HCT116 (cell line): ENCODE measurements at regions not wholly inside any gene's neighbourhood (a gene's known extent, or its start where the extent isn't known, plus 50 kb on each side); places are given as distances from the start of the nearest gene placed in this dataset.

Experiments
- ATAC-seq: fragments of 200-7000 bp; cut with Tn5 transposase; 2 replicates; pipeline ENCODE4 v1.9.1; 2020; ENCODE audit warnings: mild to moderate bottlenecking, moderate library complexity
- BruUV-seq: library from RNA; stranded (reverse); fragments of 400-500 nt; replicated peaks from 2 replicates; lab custom pipeline; 2021; lab: Mats Ljungman, UMichigan
- CTCF ChIA-PET: fragments of 300-600 bp; sonication (Branson Sonifier 250); formaldehyde crosslinking; loops from one replicate; lab custom pipeline; 2021; ENCODE audit warnings: antibody characterized with exemption; lab: Charles Lee
- POLR2A ChIA-PET: fragments of 300-600, 350-600 bp; sonication (Branson Sonifier 250); formaldehyde crosslinking; loops from one replicate; lab custom pipeline; 2021; ENCODE audit warnings: antibody characterized with exemption; lab: Charles Lee
- RAD21 ChIA-PET, 2 experiments: fragments of 300-600 bp; sonication (Branson Sonifier 250); formaldehyde crosslinking; loops; one replicate each; lab custom pipeline; 2023; ENCODE audit warnings: low total read pairs in 2 of 2; ENCODE audit not compliant: uncharacterized antibody in 2 of 2, unreplicated experiment in 2 of 2, low non-redundant PET in 1 of 2; lab: Charles Lee
- DNase-seq: peaks from one replicate; pipeline ENCODE4 v3.0.0-alpha.2; 2010; ENCODE audit warnings: low read depth, low spot score
- H2AFZ ChIP-seq: fragments of 200-600 bp; shearing (Covaris generic), sonication (generic); 2 replicates; pipeline ENCODE4 v1.6.1; 2017; ENCODE audit warnings: low read depth, mixed run types, mixed read lengths, antibody characterized with exemption, low read length; ENCODE audit not compliant: poor library complexity, severe bottlenecking
- H3K27ac ChIP-seq: 2 replicates; pipeline ENCODE4 v1.5.1; 2012; ENCODE audit warnings: low read depth, low read length
- H3K27me3 ChIP-seq: fragments of 200-600 bp; sonication (generic); 2 replicates; pipeline ENCODE4 v1.6.1; 2016; ENCODE audit warnings: mixed run types, low read length, mixed read lengths; ENCODE audit not compliant: insufficient read depth
- H3K36me3 ChIP-seq, 2 experiments: fragments of 200-500 bp in 1 of 2; fragments of 200-600 bp in 1 of 2; sonication (Bioruptor generic) in 1 of 2; sonication (generic) in 1 of 2; 2 replicates each; pipeline versions ENCODE4 v1.5.1 to v1.6.1; 2014 to 2016; ENCODE audit warnings: low read length in 2 of 2, inconsistent platforms in 1 of 2, mixed read lengths in 1 of 2, mixed run types in 1 of 2; ENCODE audit not compliant: insufficient read depth in 2 of 2, control insufficient read depth in 1 of 2
- H3K4me1 ChIP-seq, 2 experiments: fragments of 200-600 bp in 1 of 2; sonication (generic) in 1 of 2; 2 replicates each; pipeline versions ENCODE4 v1.5.1 to v1.6.1; 2012 to 2017; ENCODE audit warnings: low read length in 2 of 2, inconsistent platforms in 1 of 2, mild to moderate bottlenecking in 1 of 2, mixed read lengths in 1 of 2, mixed run types in 1 of 2, moderate library complexity in 1 of 2; ENCODE audit not compliant: insufficient read depth in 2 of 2, control insufficient read depth in 1 of 2
- H3K4me2 ChIP-seq: fragments of 200-600 bp; sonication (generic); 2 replicates; pipeline ENCODE4 v1.6.1; 2017; ENCODE audit warnings: mixed run types, low read length, mixed read lengths
- H3K4me3 ChIP-seq, 2 experiments: fragments of 200-600 bp in 1 of 2; sonication (generic) in 1 of 2; replicated peaks in 1 of 2; 2 replicates each; pipeline ENCODE4 v1.5.1; 2011 to 2016; ENCODE audit warnings: low read length in 2 of 2, control low read depth in 1 of 2, low read depth in 1 of 2, mild to moderate bottlenecking in 1 of 2, mixed read lengths in 1 of 2, mixed run types in 1 of 2
- H3K79me2 ChIP-seq: fragments of 200-600 bp; sonication (generic); 2 replicates; pipeline ENCODE4 v1.6.1; 2017; ENCODE audit warnings: mild to moderate bottlenecking, mixed run types, low read length, moderate library complexity, mixed read lengths; ENCODE audit not compliant: insufficient read depth
- H3K9ac ChIP-seq: fragments of 200-600 bp; sonication (generic); 2 replicates; pipeline ENCODE4 v1.6.1; 2016; ENCODE audit warnings: low read length, mixed read lengths
- H3K9me2 ChIP-seq: fragments of 200-600 bp; sonication (generic), shearing (Covaris generic); 2 replicates; pipeline ENCODE4 v1.6.1; 2017; ENCODE audit warnings: mixed run types, mild to moderate bottlenecking, moderate library complexity; ENCODE audit not compliant: insufficient read depth
- H3K9me3 ChIP-seq, 2 experiments: fragments of 200-500 bp in 1 of 2; fragments of 200-600 bp in 1 of 2; sonication (Bioruptor generic) in 1 of 2; sonication (generic) in 1 of 2; 2 replicates each; pipeline ENCODE4 v1.6.1; 2014 to 2017; ENCODE audit warnings: low read length in 2 of 2, mixed read lengths in 2 of 2, inconsistent platforms in 1 of 2, low read depth in 1 of 2, mild to moderate bottlenecking in 1 of 2, mixed run types in 1 of 2, moderate library complexity in 1 of 2; ENCODE audit not compliant: control insufficient read depth in 1 of 2, insufficient read depth in 1 of 2
- H4K20me1 ChIP-seq: fragments of 200-600 bp; sonication (generic), shearing (Covaris generic); 2 replicates; pipeline ENCODE4 v1.6.1; 2017; ENCODE audit warnings: mixed run types, mild to moderate bottlenecking, moderate library complexity; ENCODE audit not compliant: insufficient read depth
- EGR1 ChIP-seq: IDR thresholded peaks from 2 replicates; pipeline ENCODE4 v1.6.1; 2012; ENCODE audit warnings: low read depth
- EZH2 ChIP-seq: fragments of 200-600 bp; sonication (generic); IDR thresholded peaks from 2 replicates; pipeline ENCODE4 v1.6.1; 2017; ENCODE audit warnings: antibody characterized with exemption, mixed run types
- POLR2AphosphoS5 ChIP-seq: IDR thresholded peaks from 2 replicates; pipeline ENCODE4 v1.6.1; 2011; ENCODE audit warnings: mild to moderate bottlenecking, low read depth, low read length, moderate library complexity
- intact Hi-C: fragments of 100-400 bp; cut with micrococcal nuclease; formaldehyde crosslinking; loops from 2 replicates; pipeline ENCODE4 v1.10.0; 2022
- TF ChIP-seq, protein P1 (sequence below), 3 experiments: fragments of 200-600 bp in 1 of 3; sonication (generic) in 1 of 3; IDR thresholded peaks in 2 of 3; conservative IDR thresholded peaks in 1 of 3; 2 replicates each; pipeline ENCODE4 v1.5.1; 2012 to 2017; ENCODE audit warnings: low read depth in 2 of 3, low read length in 2 of 3, antibody characterized with exemption in 1 of 3, borderline replicate concordance in 1 of 3, control low read depth in 1 of 3, mild to moderate bottlenecking in 1 of 3, mixed read lengths in 1 of 3, mixed run types in 1 of 3, moderate library complexity in 1 of 3; ENCODE audit not compliant: insufficient read depth in 1 of 3
- TF ChIP-seq, protein P2 (sequence below): IDR thresholded peaks from 2 replicates; pipeline ENCODE4 v1.6.1; 2012; ENCODE audit warnings: low read depth

GRCh38 chr18:76130845-76131244 lies 364.2 kb downstream of the ZNF516 start (continued):
- TF ChIP-seq EGR1 (no peak), EZH2 (no peak), POLR2AphosphoS5 (no peak)

- Histone ChIP-seq H3K9me3 (no peaks in the 10 kb centered on the region), H4K20me1 (no peaks in the 10 kb centered on the region), H3K9me2 (no peaks in the 10 kb centered on the region), H3K27ac (no peak overlapping the region), H3K36me3 (no peaks in the 10 kb centered on the region), H3K9ac (no peak overlapping the region), H3K79me2 (no peaks in the 10 kb centered on the region)
- ChIA-PET POLR2A (no interaction called here), RAD21 (no interaction called here), CTCF (no interaction called here)
- BruUV-seq = no TSS peak
- intact Hi-C loops = no loop called here
- ATAC-seq = no peak
- TF ChIP-seq, protein P1, sequence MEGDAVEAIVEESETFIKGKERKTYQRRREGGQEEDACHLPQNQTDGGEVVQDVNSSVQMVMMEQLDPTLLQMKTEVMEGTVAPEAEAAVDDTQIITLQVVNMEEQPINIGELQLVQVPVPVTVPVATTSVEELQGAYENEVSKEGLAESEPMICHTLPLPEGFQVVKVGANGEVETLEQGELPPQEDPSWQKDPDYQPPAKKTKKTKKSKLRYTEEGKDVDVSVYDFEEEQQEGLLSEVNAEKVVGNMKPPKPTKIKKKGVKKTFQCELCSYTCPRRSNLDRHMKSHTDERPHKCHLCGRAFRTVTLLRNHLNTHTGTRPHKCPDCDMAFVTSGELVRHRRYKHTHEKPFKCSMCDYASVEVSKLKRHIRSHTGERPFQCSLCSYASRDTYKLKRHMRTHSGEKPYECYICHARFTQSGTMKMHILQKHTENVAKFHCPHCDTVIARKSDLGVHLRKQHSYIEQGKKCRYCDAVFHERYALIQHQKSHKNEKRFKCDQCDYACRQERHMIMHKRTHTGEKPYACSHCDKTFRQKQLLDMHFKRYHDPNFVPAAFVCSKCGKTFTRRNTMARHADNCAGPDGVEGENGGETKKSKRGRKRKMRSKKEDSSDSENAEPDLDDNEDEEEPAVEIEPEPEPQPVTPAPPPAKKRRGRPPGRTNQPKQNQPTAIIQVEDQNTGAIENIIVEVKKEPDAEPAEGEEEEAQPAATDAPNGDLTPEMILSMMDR (IDR thresholded peaks at IDR 0.05 in 2 of 3, conservative IDR thresholded peaks at IDR 0.05 in 1 of 3; ENCODE audit: borderline replicate concordance in 1 of 3, insufficient read depth in 1 of 3, low read depth in 2 of 3, low read length in 2 of 3) = 0 out of 6 replicates have a peak, but pooled peaks of 1 of the 3 experiments have one; percentile 14
- TF ChIP-seq, protein P2, sequence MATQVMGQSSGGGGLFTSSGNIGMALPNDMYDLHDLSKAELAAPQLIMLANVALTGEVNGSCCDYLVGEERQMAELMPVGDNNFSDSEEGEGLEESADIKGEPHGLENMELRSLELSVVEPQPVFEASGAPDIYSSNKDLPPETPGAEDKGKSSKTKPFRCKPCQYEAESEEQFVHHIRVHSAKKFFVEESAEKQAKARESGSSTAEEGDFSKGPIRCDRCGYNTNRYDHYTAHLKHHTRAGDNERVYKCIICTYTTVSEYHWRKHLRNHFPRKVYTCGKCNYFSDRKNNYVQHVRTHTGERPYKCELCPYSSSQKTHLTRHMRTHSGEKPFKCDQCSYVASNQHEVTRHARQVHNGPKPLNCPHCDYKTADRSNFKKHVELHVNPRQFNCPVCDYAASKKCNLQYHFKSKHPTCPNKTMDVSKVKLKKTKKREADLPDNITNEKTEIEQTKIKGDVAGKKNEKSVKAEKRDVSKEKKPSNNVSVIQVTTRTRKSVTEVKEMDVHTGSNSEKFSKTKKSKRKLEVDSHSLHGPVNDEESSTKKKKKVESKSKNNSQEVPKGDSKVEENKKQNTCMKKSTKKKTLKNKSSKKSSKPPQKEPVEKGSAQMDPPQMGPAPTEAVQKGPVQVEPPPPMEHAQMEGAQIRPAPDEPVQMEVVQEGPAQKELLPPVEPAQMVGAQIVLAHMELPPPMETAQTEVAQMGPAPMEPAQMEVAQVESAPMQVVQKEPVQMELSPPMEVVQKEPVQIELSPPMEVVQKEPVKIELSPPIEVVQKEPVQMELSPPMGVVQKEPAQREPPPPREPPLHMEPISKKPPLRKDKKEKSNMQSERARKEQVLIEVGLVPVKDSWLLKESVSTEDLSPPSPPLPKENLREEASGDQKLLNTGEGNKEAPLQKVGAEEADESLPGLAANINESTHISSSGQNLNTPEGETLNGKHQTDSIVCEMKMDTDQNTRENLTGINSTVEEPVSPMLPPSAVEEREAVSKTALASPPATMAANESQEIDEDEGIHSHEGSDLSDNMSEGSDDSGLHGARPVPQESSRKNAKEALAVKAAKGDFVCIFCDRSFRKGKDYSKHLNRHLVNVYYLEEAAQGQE = no peak
- TF ChIP-seq, all 23 proteins: peak for 1
- no peak for DNase-seq
- Histone ChIP-seq H3K27me3 (0 out of 2 replicates have a peak, but pooled peaks cover 4% of the 10 kb centered on the region), H3K4me2 (no peak overlapping the region), H3K4me1 (no peaks in the 10 kb centered on the region), H2AFZ (no peak overlapping the region), H3K4me3 (no peak overlapping the region)
These were observed 368.7 kb downstream of the ZNF516 start for GRCh38 chr18:76126327-76126726.
